ENCODE measurements at regions not wholly inside any gene's neighbourhood (a gene's known extent, or its start where the extent isn't known, plus 50 kb on each side); places are given as distances from the start of the nearest gene placed in this dataset.

GRCh38 chr1:192104128-192104527 lies 54.1 kb upstream of the RGS18 start (continued):
- no peak for TF ChIP-seq BCLAF1 (IDR thresholded peaks at IDR 0.05)
- no peak for TF ChIP-seq SMAD5 (IDR thresholded peaks at IDR 0.05; ENCODE audit: low read depth)

- no TSS peak for BruUV-seq (replicated peaks)
- DNase-seq (ENCODE audit: low read depth, low spot score) (no peak), FAIRE-seq (no peak), ATAC-seq (no peak)
- ChIA-PET SMC1A (ENCODE audit: uncharacterized antibody, unreplicated experiment) (no interaction called here), CTCF (interaction anchor here (0.6 kb wide), 1 partner anchor 896 kb away, joined by 3 read pairs; no protein-coding TSS in a partner anchor), RAD21 (ENCODE audit: unreplicated experiment) (no interaction called here), POLR2A (no interaction called here)
- Histone ChIP-seq H3K27me3 (replicated peaks in 1 of 2; ENCODE audit: control insufficient read depth in 2 of 2, insufficient read depth in 2 of 2, low read length in 1 of 2) (no peaks in the 10 kb centered on the region), H3K4me3 (no peak overlapping the region), H3K4me1 (ENCODE audit: control insufficient read depth, insufficient read depth, low read length) (no peaks in the 10 kb centered on the region), H3K9ac (ENCODE audit: control insufficient read depth, insufficient read depth, low read length) (no peak overlapping the region), H3K27ac (ENCODE audit: control insufficient read depth, insufficient read depth) (no peak overlapping the region), H3K36me3 (ENCODE audit: control insufficient read depth in 2 of 2, insufficient read depth in 2 of 2, low read length in 1 of 2) (no peaks in the 10 kb centered on the region), H3K4me2 (ENCODE audit: control insufficient read depth, insufficient read depth) (no peak overlapping the region), H3K9me3 (replicated peaks; ENCODE audit: control insufficient read depth, insufficient read depth, low read length) (no peaks in the 10 kb centered on the region), H3K79me2 (ENCODE audit: control insufficient read depth, insufficient read depth, low read length) (no peaks in the 10 kb centered on the region), H2AFZ (ENCODE audit: control insufficient read depth, low read depth, low read length) (no peak overlapping the region), H4K20me1 (ENCODE audit: control insufficient read depth, insufficient read depth) (no peaks in the 10 kb centered on the region)
- intact Hi-C loops (cut with micrococcal nuclease; ENCODE audit: unreplicated experiment), result no loop called here
- WGBS (ENCODE audit: insufficient coverage, insufficient replicate concordance, low lambda C conversion rate, missing lambda C conversion rate), result 67% methylated on average over 1 of the region's 1 CpG
- in situ Hi-C loops (cut with MboI), result no loop called here
- TF ChIP-seq E2F4 (IDR thresholded peaks at IDR 0.05; ENCODE audit: low read depth, low read length) (no peak), E4F1 (IDR thresholded peaks at IDR 0.05; ENCODE audit: borderline replicate concordance, partially characterized antibody) (no peak), SP1 (IDR thresholded peaks at IDR 0.05; ENCODE audit: low read depth, low read length) (no peak), ZZZ3 (IDR thresholded peaks at IDR 0.05; ENCODE audit: control insufficient read depth, insufficient read length, low read depth) (no peak), KDM1A (IDR thresholded peaks at IDR 0.05; ENCODE audit: borderline replicate concordance) (no peak), ZBTB40 (IDR thresholded peaks at IDR 0.05; ENCODE audit: borderline replicate concordance) (no peak), PKNOX1 (IDR thresholded peaks at IDR 0.05) (no peak), SIN3A (IDR thresholded peaks at IDR 0.05; ENCODE audit: low read depth, low read length) (no peak), MYB (IDR thresholded peaks at IDR 0.05; ENCODE audit: borderline replicate concordance, low read depth, low read length) (no peak)
Observed at GRCh38 chr1:192104852-192105251, 53.4 kb upstream of the RGS18 start.

Data from GM12878 (cell line).